Mucosa of stomach (tissue), 1 donor: ENCODE measurements at regions not wholly inside any gene's neighbourhood (a gene's known extent, or its start where the extent isn't known, plus 50 kb on each side); places are given as distances from the start of the nearest gene placed in this dataset.

Source experiments
- H3K27me3 ChIP-seq: one replicate; pipeline ENCODE4 v1.7.0; 2013; ENCODE audit warnings: mild to moderate bottlenecking, low read length; ENCODE audit not compliant: control insufficient read depth, insufficient read depth
- H3K36me3 ChIP-seq: one replicate; pipeline ENCODE4 v1.7.0; 2013; ENCODE audit warnings: low read length; ENCODE audit not compliant: control insufficient read depth, insufficient read depth
- H3K4me1 ChIP-seq: one replicate; pipeline ENCODE4 v1.7.0; 2013; ENCODE audit warnings: mild to moderate bottlenecking, low read length; ENCODE audit not compliant: control insufficient read depth, insufficient read depth
- H3K4me3 ChIP-seq: one replicate; pipeline ENCODE4 v1.7.0; 2013; ENCODE audit warnings: low read length
- H3K9ac ChIP-seq: one replicate; pipeline ENCODE4 v1.7.0; 2013; ENCODE audit warnings: mild to moderate bottlenecking, low read length, moderate library complexity
- H3K9me3 ChIP-seq: one replicate; pipeline ENCODE4 v1.7.0; 2013; ENCODE audit warnings: mild to moderate bottlenecking, low read length, moderate library complexity; ENCODE audit not compliant: control insufficient read depth
- donor health status: Pancreatic carcinoma.

DNA sequence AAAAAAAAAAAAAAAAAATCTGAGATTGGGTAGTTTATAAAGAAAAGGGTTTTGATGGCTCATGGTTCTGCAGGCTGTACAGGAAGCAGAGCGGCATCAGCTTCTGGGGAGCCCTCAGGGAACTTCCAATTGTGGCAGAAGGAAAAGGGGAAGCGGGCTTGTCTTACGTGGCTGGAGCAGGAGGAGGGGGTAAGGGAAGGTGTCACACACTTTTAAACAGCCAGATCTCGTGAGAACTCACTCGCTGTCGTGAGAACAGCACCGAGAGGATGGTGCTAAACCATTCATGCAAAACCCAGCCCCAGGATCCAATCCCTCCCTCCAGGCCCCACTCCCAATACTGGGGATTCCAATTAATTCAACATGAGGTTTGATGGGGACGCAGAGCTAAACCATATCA lies 806.2 kb downstream of the TBC1D22A start:
- no peak overlapping the region for H3K4me3 ChIP-seq
- peaks cover 10% of the 10 kb centered on the region for H3K4me1 ChIP-seq
- H3K36me3 ChIP-seq, result no peaks in the 10 kb centered on the region
- no peak overlapping the region for H3K9ac ChIP-seq
- no peaks in the 10 kb centered on the region for H3K27me3 ChIP-seq
- H3K9me3 ChIP-seq, result no peaks in the 10 kb centered on the region

- Histone ChIP-seq H3K4me1 (peaks cover 10% of the 10 kb centered on the region), H3K9ac (no peak overlapping the region), H3K9me3 (no peaks in the 10 kb centered on the region), H3K36me3 (no peaks in the 10 kb centered on the region), H3K4me3 (no peak overlapping the region), H3K27me3 (no peaks in the 10 kb centered on the region)
Measured at GRCh38 chr22:47567126-47568090, 805.0 kb downstream of the TBC1D22A start.

DNA sequence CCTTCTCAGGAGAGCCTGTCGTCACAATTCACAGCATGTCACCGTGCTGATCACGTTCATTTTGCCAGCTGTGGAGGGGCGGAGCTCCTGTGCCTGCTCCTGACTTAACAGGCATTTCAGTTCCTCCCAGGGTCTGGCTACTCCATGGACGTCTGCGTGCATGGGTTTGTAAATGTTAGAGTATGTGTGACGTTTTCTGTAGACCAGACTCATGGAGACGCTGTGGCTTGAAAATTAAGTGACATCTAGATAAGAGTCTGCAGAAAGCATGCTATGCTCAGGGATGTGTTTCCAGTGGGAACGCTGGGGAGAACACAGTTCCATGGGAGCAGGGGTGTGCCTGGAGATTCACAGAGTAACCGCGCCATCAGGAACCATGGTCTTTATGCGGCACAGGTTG lies 804.0 kb downstream of the TBC1D22A start:
- Histone ChIP-seq H3K36me3 (no peaks in the 10 kb centered on the region), H3K27me3 (no peaks in the 10 kb centered on the region), H3K9me3 (no peaks in the 10 kb centered on the region), H3K9ac (no peak overlapping the region), H3K4me1 (peaks cover 10% of the 10 kb centered on the region), H3K4me3 (no peak overlapping the region)

- no peaks in the 10 kb centered on the region for H3K36me3 ChIP-seq
- no peaks in the 10 kb centered on the region for H3K27me3 ChIP-seq
- H3K9ac ChIP-seq, result no peak overlapping the region
- no peak overlapping the region for H3K4me3 ChIP-seq
- peaks cover 10% of the 10 kb centered on the region for H3K4me1 ChIP-seq
- H3K9me3 ChIP-seq, result no peaks in the 10 kb centered on the region
Measured at GRCh38 chr22:47565607-47566006, 803.2 kb downstream of the TBC1D22A start.

GRCh38 chr22:47564651-47565434 lies 802.4 kb downstream of the TBC1D22A start:
- Histone ChIP-seq H3K9ac (no peak overlapping the region), H3K36me3 (no peaks in the 10 kb centered on the region), H3K9me3 (no peaks in the 10 kb centered on the region), H3K27me3 (no peaks in the 10 kb centered on the region), H3K4me1 (peaks cover 10% of the 10 kb centered on the region), H3K4me3 (no peak overlapping the region)

DNA sequence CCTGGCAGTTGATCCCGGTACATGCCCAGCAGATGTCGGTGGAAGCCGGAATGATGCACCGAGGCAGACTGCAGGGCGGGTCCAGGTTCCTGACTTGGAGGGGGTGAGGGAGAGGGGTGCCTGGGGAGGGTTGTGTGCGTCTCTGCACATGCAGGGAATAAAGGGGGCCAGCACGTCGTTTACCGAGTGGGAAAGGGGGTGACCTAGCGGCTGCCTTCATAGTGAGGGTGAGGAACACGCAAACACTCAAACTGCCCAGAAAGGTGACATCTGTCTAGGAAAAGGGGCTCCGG lies 801.7 kb downstream of the TBC1D22A start:
- peaks cover 10% of the 10 kb centered on the region for H3K4me1 ChIP-seq
- H3K36me3 ChIP-seq, result no peaks in the 10 kb centered on the region
- no peaks in the 10 kb centered on the region for H3K9me3 ChIP-seq
- no peak overlapping the region for H3K9ac ChIP-seq
- H3K4me3 ChIP-seq, result no peak overlapping the region
- H3K27me3 ChIP-seq, result no peaks in the 10 kb centered on the region

GRCh38 chr22:47563406-47564157 lies 801.1 kb downstream of the TBC1D22A start:
- Histone ChIP-seq H3K9ac (no peak overlapping the region), H3K4me3 (no peak overlapping the region), H3K27me3 (no peaks in the 10 kb centered on the region), H3K36me3 (no peaks in the 10 kb centered on the region), H3K4me1 (peaks cover 10% of the 10 kb centered on the region), H3K9me3 (no peaks in the 10 kb centered on the region)

GRCh38 chr22:47561766-47562165 lies 799.3 kb downstream of the TBC1D22A start:
- Histone ChIP-seq H3K36me3 (no peaks in the 10 kb centered on the region), H3K27me3 (no peaks in the 10 kb centered on the region), H3K4me1 (peaks cover 10% of the 10 kb centered on the region), H3K9ac (no peak overlapping the region), H3K9me3 (no peaks in the 10 kb centered on the region), H3K4me3 (no peak overlapping the region)

DNA sequence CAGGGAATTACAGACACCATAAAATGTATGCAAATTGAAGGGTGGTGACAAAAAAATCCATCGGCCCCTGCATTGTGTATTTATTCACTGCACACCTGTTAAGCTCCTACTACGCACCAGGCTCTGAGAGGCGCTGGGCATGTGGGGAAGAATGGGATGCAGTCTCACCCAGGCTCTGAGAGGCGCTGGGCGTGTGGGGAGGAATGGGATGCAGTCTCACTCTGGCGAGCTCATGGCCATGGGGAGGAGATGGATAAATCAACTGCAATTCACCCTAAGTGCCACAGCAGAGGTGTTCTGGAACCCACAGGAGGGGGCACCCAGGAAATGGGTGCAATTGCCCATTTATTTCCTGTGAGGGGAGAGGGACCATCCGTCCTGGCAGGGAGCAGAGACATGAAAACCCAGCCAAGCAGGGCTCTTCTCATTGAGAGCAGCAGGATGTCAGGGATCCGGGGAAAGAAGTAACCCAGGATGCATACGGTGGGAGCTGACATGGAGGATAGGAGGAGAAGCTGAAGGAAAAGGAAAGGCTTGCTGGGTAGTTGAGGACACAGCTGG lies 798.7 kb downstream of the TBC1D22A start:
- H3K9ac ChIP-seq, result no peak overlapping the region
- H3K36me3 ChIP-seq, result no peaks in the 10 kb centered on the region
- no peaks in the 10 kb centered on the region for H3K9me3 ChIP-seq
- H3K27me3 ChIP-seq, result no peaks in the 10 kb centered on the region
- H3K4me3 ChIP-seq, result no peak overlapping the region
- H3K4me1 ChIP-seq, result peaks cover 10% of the 10 kb centered on the region

- no peaks in the 10 kb centered on the region for H3K36me3 ChIP-seq
- H3K9ac ChIP-seq, result no peak overlapping the region
- H3K4me3 ChIP-seq, result no peak overlapping the region
- no peaks in the 10 kb centered on the region for H3K4me1 ChIP-seq
- no peaks in the 10 kb centered on the region for H3K27me3 ChIP-seq
- H3K9me3 ChIP-seq, result no peaks in the 10 kb centered on the region
Measured at GRCh38 chr22:47558828-47559700, 796.6 kb downstream of the TBC1D22A start.

DNA sequence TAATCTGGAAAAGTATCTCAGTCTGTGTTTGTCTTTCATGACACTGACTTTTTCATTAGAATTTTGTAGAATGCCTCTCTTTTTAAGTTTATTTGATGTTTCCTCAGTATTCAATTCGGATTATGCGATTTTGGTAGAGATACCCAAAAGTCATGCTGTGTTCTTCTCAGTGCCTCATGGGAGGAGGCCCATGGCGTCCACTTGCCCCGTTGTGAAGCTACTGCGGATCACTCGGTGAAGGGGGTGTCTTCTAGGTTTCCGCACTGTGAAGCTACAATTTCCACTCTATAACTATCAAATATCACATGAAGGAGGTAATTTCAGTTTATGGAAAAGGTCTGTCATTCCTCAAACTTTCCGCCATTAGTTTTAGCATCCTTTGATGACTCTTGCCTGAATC lies 794.0 kb downstream of the TBC1D22A start:
- H3K4me3 ChIP-seq, result no peak overlapping the region
- no peaks in the 10 kb centered on the region for H3K4me1 ChIP-seq
- no peaks in the 10 kb centered on the region for H3K36me3 ChIP-seq
- no peaks in the 10 kb centered on the region for H3K9me3 ChIP-seq
- no peak overlapping the region for H3K9ac ChIP-seq
- H3K27me3 ChIP-seq, result no peaks in the 10 kb centered on the region
